WTC11 (cell line): ENCODE measurements at regions not wholly inside any gene's neighbourhood (a gene's known extent, or its start where the extent isn't known, plus 50 kb on each side); places are given as distances from the start of the nearest gene placed in this dataset.

Source experiments
- ATAC-seq: fragments of 200-7000 bp; cut with Tn5 transposase; 2 replicates; pipeline ENCODE4 v1.10.0; 2021; ENCODE audit warnings: mild to moderate bottlenecking, moderate library complexity
- CTCF ChIA-PET: fragments of 300-600 bp; sonication (Branson Sonifier 250); formaldehyde crosslinking; loops from one replicate; lab custom pipeline; 2021; ENCODE audit warnings: antibody characterized with exemption; lab: Charles Lee
- POLR2A ChIA-PET: fragments of 350-600 bp; sonication (Branson Sonifier 250); formaldehyde crosslinking; loops from one replicate; lab custom pipeline; 2021; ENCODE audit warnings: antibody characterized with exemption; lab: Charles Lee
- DNase-seq: peaks from one replicate; pipeline ENCODE4 v3.0.0; 2021; ENCODE audit warnings: low spot score
- H3K27ac Mint-ChIP-seq: 2 replicates; pipeline ENCODE4 v1.8.0; 2021; ENCODE audit warnings: mixed read lengths
- H3K27me3 Mint-ChIP-seq: 2 replicates; pipeline ENCODE4 v1.8.0; 2021; ENCODE audit warnings: low read depth, mild to moderate bottlenecking, moderate library complexity, mixed read lengths
- H3K36me3 Mint-ChIP-seq: 2 replicates; pipeline ENCODE4 v1.8.0; 2021; ENCODE audit warnings: mixed read lengths
- H3K4me1 Mint-ChIP-seq: 2 replicates; pipeline ENCODE4 v1.8.0; 2022; ENCODE audit warnings: mixed read lengths
- H3K4me3 Mint-ChIP-seq: 2 replicates; pipeline ENCODE4 v1.8.0; 2021; ENCODE audit warnings: mild to moderate bottlenecking, moderate library complexity, mixed read lengths
- H3K9me3 Mint-ChIP-seq: 2 replicates; pipeline ENCODE4 v1.8.0; 2021; ENCODE audit warnings: mixed read lengths
- CBFB ChIP-seq: sonication (generic); formaldehyde crosslinking; IDR thresholded peaks from 2 replicates; pipeline ENCODE4 v1.8.1; 2022; ENCODE audit warnings: mild to moderate bottlenecking, low read depth, missing genetic modification reagents
- CREB1 ChIP-seq: sonication (generic); formaldehyde crosslinking; IDR thresholded peaks from 2 replicates; pipeline ENCODE4 v1.8.0; 2023; ENCODE audit warnings: mild to moderate bottlenecking, missing genetic modification reagents
- EMX1 ChIP-seq: fragments of 250-450 bp; sonication (Bioruptor Pico); IDR thresholded peaks from 2 replicates; pipeline ENCODE4 v1.8.0; 2021; ENCODE audit warnings: mild to moderate bottlenecking
- FOXP1 ChIP-seq: sonication (generic); formaldehyde crosslinking; IDR thresholded peaks from 2 replicates; pipeline ENCODE4 v1.8.0; 2022; ENCODE audit warnings: missing genetic modification reagents, mild to moderate bottlenecking, moderate library complexity, borderline replicate concordance
- GABPB1 ChIP-seq: sonication (generic); formaldehyde crosslinking; IDR thresholded peaks from 2 replicates; pipeline ENCODE4 v1.8.1; 2023; ENCODE audit warnings: mild to moderate bottlenecking, missing genetic modification reagents
- JUN ChIP-seq: sonication (generic); formaldehyde crosslinking; IDR thresholded peaks from 2 replicates; pipeline ENCODE4 v1.8.0; 2023; ENCODE audit warnings: mild to moderate bottlenecking, missing genetic modification reagents
- MYBL2 ChIP-seq: sonication (generic); formaldehyde crosslinking; IDR thresholded peaks from 2 replicates; pipeline ENCODE4 v1.8.1; 2023; ENCODE audit warnings: mild to moderate bottlenecking, moderate library complexity, missing genetic modification reagents
- NFATC4 ChIP-seq: fragments of 250-450 bp; sonication (Bioruptor Pico); IDR thresholded peaks from 2 replicates; pipeline ENCODE4 v1.9.0; 2021; ENCODE audit warnings: mild to moderate bottlenecking
- NR1H2 ChIP-seq: sonication (generic); formaldehyde crosslinking; IDR thresholded peaks from 2 replicates; pipeline ENCODE4 v1.9.0; 2021; ENCODE audit warnings: mild to moderate bottlenecking, moderate library complexity, missing genetic modification reagents
- NR2C2 ChIP-seq: sonication (generic); formaldehyde crosslinking; IDR thresholded peaks from 2 replicates; pipeline ENCODE4 v1.8.0; 2022; ENCODE audit warnings: mild to moderate bottlenecking, missing genetic modification reagents
- NR3C1 ChIP-seq: sonication (generic); formaldehyde crosslinking; conservative IDR thresholded peaks from 2 replicates; pipeline ENCODE4 v1.8.1; 2023; ENCODE audit warnings: low read depth, mild to moderate bottlenecking, missing genetic modification reagents
- SOX15 ChIP-seq: fragments of 250-450 bp; sonication (Bioruptor Pico); IDR thresholded peaks from 2 replicates; pipeline ENCODE4 v1.9.0; 2021; ENCODE audit warnings: mild to moderate bottlenecking
- TP53 ChIP-seq: sonication (generic); formaldehyde crosslinking; IDR thresholded peaks from 2 replicates; pipeline ENCODE4 v1.8.1; 2023; ENCODE audit warnings: mild to moderate bottlenecking, missing genetic modification reagents
- TF ChIP-seq, protein P1 (sequence below): sonication (generic); formaldehyde crosslinking; IDR thresholded peaks from 2 replicates; pipeline ENCODE4 v1.8.0; 2022; ENCODE audit warnings: mild to moderate bottlenecking, missing genetic modification reagents
- TF ChIP-seq, protein P2 (sequence below): sonication (generic); formaldehyde crosslinking; IDR thresholded peaks from 2 replicates; pipeline ENCODE4 v1.8.1; 2022; ENCODE audit warnings: mild to moderate bottlenecking, moderate library complexity, missing genetic modification reagents
- TF ChIP-seq, protein P3 (sequence below): sonication (generic); formaldehyde crosslinking; IDR thresholded peaks from 2 replicates; pipeline ENCODE4 v1.8.1; 2023; ENCODE audit warnings: mild to moderate bottlenecking, missing genetic modification reagents, borderline replicate concordance

DNA sequence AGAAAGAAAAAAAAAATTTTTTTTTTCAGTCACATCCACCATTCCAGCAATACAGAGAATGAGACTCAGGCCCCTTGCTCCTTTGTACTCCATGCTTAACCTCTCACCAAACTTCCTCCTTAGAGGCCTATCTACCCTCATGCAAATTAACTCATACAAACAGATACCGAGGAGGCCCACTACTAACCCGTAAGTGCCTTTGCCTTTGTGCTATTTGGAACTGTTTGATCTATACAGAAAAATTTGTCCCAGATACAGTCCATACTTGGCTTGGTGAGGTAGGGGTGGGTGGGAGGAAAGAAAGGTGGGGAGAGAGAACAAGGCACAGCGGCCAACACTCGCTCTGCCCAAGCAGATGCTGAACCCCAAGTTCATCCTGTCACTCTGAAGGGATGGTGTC lies 87.8 kb upstream of the DUSP5 start (continued):
- TF ChIP-seq SOX15 (CRISPR knock-in tag) = no peak
- TF ChIP-seq, all 79 proteins: peak for 0

DNA sequence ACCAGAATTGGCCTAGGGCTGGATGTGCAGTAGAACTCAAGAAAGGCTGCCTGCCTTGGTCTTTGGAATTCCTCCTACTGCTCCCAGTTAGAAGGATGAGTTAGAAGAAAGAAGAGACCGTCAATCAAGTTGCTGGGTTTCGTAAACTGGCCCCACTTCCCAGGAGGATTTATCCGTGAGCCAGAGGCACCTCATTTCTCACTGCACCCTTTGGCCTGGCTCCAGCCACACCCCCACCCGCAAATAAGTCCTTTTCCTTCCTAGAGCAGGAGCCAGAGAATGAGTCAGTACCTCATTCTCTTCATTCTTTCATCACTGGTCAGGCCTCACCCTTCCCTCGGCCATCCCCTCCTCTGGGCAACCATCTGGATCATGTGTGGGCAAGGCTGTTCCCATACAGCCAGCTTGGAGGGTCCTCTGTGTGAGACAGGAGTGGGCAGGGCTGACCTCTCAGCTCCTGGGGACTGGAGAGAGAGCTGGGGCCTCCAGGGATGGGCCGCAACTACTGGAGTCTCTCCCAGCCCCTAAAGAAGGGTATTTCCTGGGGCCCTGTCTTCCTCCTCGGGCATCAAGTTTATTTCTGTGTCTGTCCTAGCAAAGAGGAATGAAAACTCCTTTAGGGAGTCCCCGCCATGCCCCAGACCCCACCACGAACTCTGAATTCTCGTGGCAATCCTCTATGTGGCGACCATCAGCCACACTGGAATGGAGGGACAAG lies 87.2 kb upstream of the DUSP5 start:
- Mint-ChIP-seq H3K4me3 (no peak overlapping the region), H3K27ac (no peak overlapping the region), H3K27me3 (0 out of 2 replicates have a peak, but pooled peaks cover 2% of the 10 kb centered on the region), H3K4me1 (peaks cover 26% of the 10 kb centered on the region), H3K9me3 (no peaks in the 10 kb centered on the region), H3K36me3 (no peaks in the 10 kb centered on the region)
- no peak for ATAC-seq
- TF ChIP-seq, protein P1, sequence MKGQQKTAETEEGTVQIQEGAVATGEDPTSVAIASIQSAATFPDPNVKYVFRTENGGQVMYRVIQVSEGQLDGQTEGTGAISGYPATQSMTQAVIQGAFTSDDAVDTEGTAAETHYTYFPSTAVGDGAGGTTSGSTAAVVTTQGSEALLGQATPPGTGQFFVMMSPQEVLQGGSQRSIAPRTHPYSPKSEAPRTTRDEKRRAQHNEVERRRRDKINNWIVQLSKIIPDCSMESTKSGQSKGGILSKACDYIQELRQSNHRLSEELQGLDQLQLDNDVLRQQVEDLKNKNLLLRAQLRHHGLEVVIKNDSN (CRISPR knock-in tag) = no peak
- TF ChIP-seq, protein P2, sequence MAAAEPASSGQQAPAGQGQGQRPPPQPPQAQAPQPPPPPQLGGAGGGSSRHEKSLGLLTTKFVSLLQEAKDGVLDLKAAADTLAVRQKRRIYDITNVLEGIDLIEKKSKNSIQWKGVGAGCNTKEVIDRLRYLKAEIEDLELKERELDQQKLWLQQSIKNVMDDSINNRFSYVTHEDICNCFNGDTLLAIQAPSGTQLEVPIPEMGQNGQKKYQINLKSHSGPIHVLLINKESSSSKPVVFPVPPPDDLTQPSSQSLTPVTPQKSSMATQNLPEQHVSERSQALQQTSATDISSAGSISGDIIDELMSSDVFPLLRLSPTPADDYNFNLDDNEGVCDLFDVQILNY (CRISPR knock-in tag) = no peak
- no peak for TF ChIP-seq NR1H2 (CRISPR knock-in tag)
- TF ChIP-seq NR2C2 (CRISPR knock-in tag) = no peak
- no peak for TF ChIP-seq MYBL2 (CRISPR knock-in tag)
- no peak for TF ChIP-seq TP53 (CRISPR knock-in tag)
- no peak for TF ChIP-seq CREB1
- CTCF ChIA-PET = no interaction called here
- POLR2A ChIA-PET = no interaction called here
- no peak for DNase-seq

DNA sequence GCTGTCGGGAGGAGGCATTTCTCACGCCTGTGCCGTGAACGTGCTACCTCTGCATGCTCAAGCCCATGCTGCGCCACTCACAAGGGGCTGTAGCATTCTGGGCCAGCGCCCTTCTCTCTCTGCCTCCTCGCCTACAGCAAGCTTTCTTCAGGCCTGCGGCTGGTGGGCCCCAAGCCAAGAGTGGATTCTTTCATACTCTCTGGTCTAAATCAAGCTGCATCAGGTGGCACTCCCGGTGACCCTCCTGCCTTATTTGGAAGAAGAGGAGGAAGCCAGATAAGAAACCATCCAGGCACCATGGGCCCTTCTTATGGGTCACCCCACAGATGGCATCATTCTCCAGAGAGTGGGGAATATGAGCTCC lies 86.7 kb upstream of the DUSP5 start:
- Mint-ChIP-seq H3K4me1 (peaks cover 26% of the 10 kb centered on the region), H3K9me3 (no peaks in the 10 kb centered on the region), H3K4me3 (no peak overlapping the region), H3K27me3 (0 out of 2 replicates have a peak, but pooled peaks cover 2% of the 10 kb centered on the region), H3K27ac (no peak overlapping the region), H3K36me3 (no peaks in the 10 kb centered on the region)
- TF ChIP-seq NFATC4 (CRISPR knock-in tag) (no peak), NR3C1 (CRISPR knock-in tag) (no peak), GABPB1 (CRISPR knock-in tag) (no peak)
- TF ChIP-seq, protein P3, sequence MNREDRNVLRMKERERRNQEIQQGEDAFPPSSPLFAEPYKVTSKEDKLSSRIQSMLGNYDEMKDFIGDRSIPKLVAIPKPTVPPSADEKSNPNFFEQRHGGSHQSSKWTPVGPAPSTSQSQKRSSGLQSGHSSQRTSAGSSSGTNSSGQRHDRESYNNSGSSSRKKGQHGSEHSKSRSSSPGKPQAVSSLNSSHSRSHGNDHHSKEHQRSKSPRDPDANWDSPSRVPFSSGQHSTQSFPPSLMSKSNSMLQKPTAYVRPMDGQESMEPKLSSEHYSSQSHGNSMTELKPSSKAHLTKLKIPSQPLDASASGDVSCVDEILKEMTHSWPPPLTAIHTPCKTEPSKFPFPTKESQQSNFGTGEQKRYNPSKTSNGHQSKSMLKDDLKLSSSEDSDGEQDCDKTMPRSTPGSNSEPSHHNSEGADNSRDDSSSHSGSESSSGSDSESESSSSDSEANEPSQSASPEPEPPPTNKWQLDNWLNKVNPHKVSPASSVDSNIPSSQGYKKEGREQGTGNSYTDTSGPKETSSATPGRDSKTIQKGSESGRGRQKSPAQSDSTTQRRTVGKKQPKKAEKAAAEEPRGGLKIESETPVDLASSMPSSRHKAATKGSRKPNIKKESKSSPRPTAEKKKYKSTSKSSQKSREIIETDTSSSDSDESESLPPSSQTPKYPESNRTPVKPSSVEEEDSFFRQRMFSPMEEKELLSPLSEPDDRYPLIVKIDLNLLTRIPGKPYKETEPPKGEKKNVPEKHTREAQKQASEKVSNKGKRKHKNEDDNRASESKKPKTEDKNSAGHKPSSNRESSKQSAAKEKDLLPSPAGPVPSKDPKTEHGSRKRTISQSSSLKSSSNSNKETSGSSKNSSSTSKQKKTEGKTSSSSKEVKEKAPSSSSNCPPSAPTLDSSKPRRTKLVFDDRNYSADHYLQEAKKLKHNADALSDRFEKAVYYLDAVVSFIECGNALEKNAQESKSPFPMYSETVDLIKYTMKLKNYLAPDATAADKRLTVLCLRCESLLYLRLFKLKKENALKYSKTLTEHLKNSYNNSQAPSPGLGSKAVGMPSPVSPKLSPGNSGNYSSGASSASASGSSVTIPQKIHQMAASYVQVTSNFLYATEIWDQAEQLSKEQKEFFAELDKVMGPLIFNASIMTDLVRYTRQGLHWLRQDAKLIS (CRISPR knock-in tag) = no peak
- DNase-seq (no peak), ATAC-seq (no peak)
- ChIA-PET CTCF (interaction anchor here (1.4 kb wide), 1 partner anchor 136 kb away, joined by 5 read pairs; no protein-coding TSS in a partner anchor), POLR2A (no interaction called here)

DNA sequence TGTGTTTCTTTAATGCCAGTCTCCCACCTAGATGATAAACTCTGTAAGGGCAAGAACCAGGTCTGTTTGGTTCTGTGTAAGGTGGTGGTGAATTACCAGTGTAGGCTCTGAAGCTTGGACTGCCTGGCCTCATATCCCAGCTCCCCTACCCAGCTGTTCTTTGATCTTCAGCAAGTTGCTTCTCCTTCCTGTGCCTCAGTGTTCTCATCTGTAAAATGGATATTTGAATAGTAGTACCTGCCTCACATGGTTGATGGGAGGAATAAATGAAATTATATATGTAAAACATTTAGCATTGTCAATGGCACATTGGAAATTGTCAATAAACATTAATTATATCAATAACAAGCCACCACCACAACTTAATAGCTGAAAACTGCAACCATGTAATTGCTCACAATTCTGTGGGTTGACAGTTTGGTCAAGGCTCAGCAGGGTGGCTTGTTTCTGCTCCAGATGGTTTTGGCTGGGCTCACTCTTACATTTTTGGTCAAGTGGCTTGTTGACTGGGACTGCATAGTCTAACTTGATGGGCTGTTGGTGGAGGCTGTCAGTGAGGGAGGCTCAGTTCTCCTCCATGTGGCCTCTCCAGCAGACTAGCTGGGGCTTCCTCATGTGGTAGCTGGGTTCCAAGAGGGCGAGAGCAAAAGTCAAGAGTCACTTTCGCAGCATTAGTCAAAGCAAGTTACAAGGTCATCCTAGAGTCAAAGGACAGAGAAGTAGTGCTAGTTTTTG lies 84.5 kb upstream of the DUSP5 start:
- DNase-seq (no peak), ATAC-seq (no peak)
- CTCF ChIA-PET = no interaction called here
- POLR2A ChIA-PET = no interaction called here
- no peak overlapping the region for H3K27ac Mint-ChIP-seq
- H3K27me3 Mint-ChIP-seq = no peaks in the 10 kb centered on the region
- peaks cover 15% of the 10 kb centered on the region for H3K4me1 Mint-ChIP-seq
- TF ChIP-seq JUN (CRISPR knock-in tag) = no peak
- no peak for TF ChIP-seq CBFB (CRISPR knock-in tag)
- no peak for TF ChIP-seq FOXP1 (CRISPR knock-in tag)
- TF ChIP-seq EMX1 (CRISPR knock-in tag) = no peak
- no peak for TF ChIP-seq NR2C2 (CRISPR knock-in tag)
- TF ChIP-seq, all 79 proteins: peak for 0
- no peak overlapping the region for H3K4me3 Mint-ChIP-seq
- H3K9me3 Mint-ChIP-seq = no peaks in the 10 kb centered on the region
- H3K36me3 Mint-ChIP-seq = no peaks in the 10 kb centered on the region
